ENCODE measurements at regions not wholly inside any gene's neighbourhood (a gene's known extent, or its start where the extent isn't known, plus 50 kb on each side); places are given as distances from the start of the nearest gene placed in this dataset.

DNA sequence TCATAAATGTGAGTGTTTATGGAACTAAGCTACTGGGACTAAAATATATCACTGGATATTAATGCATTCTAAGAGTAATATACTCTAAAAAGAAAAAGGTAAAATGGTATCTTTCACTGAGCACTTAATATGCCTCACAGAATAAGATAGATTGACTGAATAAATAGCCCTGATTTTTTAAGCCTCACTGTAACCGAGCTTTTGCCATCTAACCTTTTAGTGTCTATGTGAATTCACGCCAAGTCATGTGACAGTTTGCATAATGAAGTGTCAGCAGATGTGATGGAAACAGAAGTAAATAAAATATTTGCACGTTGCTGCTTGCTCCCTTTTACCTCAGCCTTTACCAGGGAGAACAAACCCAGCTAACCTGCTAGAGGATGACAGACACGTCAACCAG is 119.7 kb upstream of the NWD2 start:
- no peak for DNase-seq

DNA sequence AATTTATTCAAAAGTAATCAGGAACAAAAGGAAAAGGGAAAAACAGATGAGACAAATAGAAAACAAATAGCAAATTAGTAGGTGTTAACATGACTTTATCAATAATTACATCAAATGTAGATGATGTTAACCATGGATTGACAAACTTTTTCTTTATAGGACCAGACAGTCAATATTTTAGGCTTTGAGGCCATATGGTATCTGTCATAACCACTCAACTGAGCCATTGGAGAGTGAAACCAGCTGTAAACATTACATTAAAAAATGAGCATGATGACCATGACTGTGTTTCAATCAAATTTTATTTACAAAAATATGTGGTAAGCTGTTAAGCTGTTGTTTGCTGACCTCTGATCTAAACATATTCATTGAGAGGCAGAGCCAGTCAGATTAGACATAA is 118.5 kb upstream of the NWD2 start:
- DNase-seq = no peak

DNA sequence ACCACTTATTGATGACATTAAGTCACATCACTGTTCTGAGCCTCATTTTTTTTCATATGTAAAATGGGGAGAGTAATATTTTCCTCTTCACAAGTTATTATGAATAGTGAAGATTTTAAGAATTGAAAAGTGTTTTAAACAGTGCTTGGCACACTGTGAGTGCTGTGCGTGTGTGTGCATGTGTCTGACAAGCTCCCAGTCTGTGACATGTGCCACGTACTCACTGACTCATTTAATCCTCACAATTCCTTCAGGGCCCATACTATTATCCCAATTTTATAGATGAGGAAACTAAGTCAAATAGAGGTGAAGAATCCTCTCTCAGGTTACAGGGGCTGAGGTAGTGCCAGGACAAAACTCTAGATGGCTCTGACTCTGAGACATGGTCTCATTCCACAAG is 114.1 kb upstream of the NWD2 start:
- DNase-seq = no peak

DNA sequence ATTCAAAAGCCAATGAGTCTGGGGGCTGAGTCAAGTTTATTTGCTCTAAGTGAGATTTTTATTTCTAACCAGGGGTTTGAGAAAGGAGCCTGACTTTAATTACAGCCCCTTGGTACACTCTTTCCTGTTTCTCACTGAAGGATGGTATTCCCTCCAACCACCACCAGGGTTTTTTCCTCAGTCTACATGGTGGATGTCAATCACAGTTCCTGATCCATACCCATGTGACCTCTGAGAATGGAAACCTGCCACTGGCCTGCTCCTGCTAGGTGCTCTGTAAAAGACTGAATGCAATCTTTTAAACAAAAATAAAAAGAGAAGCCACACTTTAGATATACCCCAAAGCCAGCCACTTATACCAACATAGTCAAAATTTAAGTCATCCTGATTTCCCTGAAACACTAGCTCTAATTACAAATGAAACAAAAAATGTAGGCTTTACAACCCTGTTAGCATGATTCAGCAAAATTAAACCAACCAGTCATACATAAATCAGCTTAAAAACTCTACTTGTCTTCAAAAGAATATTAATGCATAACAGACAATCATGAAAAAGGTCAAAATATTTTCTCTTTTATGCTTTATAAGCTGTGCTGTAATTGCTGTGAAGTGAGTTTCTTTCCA is 112.1 kb upstream of the NWD2 start:
- no peak for DNase-seq

DNA sequence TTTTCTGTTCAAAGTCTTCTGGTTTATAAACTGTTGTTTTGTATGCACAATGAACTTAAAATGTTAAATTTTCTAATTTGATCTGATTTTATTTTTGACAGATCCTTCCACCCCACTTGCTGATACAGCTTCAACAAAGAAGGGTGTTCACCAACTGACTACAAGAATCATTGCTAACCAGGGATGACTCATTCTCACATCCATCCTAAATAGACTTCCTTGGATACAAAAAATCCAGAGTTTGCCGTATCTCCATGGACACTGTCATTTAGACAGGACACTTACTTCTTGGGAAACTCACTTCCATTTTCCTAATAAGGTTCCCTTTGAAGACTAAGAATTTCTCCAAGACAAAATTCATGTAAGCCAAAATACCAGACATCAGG is 111.6 kb upstream of the NWD2 start:
- no peak for DNase-seq

DNA sequence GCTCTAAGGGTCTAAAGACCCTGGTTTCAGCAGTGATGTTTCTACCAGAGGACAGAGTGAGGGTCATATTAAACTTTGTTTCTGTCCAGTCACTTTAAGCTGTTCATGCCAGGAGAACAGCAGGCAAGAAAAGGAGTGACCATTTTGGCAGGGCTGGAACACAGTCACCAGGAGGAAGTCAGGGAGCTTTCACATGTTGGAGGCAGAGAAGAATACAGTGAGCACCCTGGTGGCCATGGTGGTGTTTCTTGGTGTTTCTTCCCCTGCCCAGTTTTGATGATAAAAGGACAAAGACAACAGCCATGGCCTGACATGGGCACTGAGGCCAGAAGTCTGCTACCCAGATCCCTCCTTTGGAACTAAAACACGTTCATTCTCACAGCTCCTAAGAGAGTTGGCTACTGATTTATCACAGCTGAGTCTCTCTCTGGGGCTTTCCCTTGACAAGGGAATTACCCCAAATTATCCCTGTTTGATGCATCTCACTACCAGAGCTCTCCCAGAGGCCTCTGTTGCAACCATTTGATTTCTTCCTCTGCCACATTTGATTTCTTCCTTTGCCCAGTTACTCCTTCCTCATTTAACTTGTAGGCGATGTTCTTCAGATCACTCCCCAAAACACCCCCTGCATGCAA is 106.4 kb upstream of the NWD2 start:
- DNase-seq = no peak

DNA sequence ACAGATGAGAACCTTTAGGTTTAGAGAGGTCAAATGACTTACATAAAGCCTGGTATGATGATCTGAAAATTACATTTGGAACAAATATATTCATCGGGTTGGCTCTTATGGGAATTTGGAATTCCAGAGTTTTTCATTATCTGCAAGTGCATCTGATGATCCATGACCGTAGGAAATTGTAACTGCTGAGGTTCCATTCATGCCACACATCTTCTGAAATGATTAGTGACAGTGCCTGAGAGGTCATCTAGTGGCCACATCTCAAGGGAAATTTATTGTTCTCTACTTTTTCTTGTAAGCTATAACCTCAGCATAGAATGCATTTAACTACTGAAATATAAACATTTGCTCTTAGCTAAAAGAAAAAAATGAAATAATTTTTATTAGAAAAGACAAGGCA is 105.8 kb upstream of the NWD2 start:
- no peak for DNase-seq

DNA sequence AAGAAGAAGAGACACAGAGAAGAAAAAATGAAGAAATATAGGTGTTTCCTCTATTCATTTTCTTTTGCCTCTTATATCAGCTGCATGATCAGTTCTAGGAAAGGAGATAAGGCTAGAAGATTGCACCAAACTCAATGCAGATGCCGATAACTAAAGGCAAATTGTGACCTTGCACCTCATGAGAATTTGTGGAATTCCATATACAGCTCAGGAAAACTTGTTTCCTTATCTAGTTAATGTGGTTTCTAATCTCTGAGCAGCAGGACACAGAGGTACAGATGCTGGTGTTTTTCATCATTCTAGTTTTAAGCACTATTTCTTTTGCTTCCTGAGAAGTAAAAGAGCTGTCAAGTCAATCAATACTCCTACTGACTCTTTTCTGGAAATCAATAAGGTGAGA is 104.6 kb upstream of the NWD2 start:
- no peak for DNase-seq

DNA sequence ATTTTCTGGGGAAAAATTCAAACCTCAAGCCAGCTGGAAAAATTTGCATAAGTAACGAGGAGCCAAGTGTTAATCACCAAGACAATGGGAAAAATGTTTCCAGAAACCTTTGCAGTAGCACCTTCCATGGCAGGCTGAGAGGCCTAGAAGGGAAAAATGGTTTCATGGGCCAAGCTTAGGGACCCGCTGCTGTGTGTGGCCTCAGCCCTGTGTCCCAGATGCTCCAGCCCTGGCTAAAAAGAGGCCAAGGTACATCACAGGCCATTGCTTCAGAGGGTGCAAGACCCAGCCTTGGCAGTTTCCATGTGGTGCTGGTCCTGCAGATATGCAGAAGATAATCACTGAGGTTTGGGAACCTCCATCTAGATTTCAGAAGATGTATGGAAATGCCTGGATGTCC is 98.3 kb upstream of the NWD2 start:
- no peak for DNase-seq

DNA sequence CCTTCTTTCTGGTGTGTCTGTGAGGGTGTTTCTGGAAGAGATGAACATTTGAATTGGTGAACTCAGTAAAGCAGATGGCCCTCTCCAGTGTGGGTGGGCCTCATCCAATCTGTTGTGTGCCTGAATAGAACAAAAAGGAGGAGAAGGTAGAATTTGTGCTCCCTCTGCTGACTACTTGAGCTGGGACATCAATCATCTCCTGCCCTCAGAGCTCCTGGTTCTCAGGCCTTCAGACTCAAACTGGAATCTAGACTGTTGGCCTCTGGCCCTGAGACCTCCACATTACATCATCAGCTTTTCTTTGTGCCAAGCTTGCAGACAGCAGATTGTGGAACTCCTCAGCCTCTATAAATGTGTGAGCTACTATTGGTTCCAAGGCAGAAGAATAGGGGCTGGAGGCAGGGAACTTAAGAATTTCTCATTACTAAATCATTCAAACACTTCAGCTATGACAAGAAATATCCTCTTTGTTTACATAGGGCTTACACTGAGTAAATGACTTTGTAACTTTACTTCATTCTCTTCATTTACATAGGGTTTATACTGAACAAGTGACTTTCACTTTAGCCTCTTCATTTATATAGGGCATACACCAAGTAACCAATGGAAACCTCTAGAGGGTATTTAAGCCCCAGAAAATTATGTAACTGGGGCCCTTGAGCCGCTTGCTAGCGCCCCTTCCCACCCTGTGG is 86.9 kb upstream of the NWD2 start:
- no peak for DNase-seq

DNA sequence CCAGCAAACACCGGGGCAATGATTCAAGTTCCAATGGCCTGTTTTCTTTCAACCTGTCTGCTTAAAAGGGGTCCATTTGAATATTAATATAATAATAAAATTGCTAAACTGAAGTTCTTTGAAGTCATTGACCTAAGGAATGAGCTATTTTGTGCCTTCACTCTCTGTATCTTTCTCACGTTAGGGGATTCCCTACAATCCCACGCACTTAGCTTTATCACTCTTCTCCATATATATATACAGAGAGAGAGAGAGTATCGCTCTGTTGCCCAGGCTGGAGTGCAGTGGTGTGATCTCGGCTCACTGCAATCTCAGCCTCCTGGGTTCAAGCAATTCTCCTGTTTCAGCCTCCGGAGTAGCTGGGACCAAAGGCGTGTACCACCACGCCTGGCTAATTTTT is 83.9 kb upstream of the NWD2 start:
- DNase-seq = no peak

DNA sequence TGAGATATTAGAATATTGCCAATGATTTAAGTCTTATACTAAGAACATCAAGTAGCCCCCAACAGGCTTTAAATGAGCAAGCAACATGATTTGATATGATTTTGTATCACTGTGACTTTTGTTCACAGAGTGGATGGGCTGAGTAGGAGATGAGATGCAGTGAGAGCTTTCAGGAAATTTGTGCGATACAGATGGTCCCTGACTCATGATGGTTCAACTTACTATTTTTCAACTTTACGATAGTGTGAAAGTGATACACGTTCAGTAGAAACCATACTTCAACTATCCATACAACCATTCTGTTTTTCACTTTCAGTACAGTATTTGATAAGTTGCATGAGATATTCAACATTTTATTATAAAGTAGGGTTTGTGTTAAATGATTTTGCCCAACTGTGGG is 78.7 kb upstream of the NWD2 start:
- no peak for DNase-seq

DNA sequence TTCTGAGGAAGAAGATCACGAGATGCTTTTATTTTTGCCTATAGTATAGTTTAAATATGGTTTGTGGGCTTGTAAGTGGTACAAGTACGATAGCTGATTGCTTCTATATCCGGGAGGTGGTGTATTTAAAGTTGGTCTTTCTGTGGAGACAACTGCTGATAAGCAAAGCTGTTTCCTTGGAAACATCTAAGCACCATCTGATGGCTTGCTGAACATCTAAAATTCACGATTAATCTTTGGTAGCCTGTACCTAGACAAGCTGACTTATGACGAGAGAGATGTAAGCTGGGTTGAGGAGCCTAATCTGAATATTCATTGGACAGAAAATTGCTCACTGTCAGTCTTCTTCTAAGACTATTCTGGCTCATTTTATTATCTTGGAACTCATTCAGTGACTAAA is 74.6 kb upstream of the NWD2 start:
- no peak for DNase-seq

DNA sequence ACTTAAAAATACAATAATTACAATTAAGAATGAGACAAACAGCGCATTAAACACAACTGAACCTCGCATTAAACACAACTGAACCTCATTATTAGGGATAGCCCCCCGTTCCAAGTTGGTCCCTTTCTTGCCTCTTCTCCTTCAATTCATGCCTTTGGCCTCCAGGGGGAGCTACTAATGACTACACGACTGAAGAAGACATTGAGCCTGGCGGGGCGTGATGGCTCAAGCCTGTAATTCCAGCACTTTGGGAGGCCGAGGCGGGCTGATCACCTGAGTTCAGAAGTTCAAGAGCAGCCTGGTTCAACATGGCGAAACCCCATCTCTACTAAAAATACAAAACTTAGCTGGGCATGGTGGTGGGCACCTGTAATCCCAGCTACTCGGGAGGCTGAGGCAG is 56.4 kb upstream of the NWD2 start:
- DNase-seq = no peak

All from NCI-H748 treated with DMSO at 0.1 percent for 48 hours (cell line).